GM19043 (cell line): ENCODE measurements at regions not wholly inside any gene's neighbourhood (a gene's known extent, or its start where the extent isn't known, plus 50 kb on each side); places are given as distances from the start of the nearest gene placed in this dataset.
"Not testable (repeated sequence)": the region's sequence is repeated elsewhere in the genome, so short reads cannot be mapped to it uniquely, and the experiment has no call there.

Experiments used
- ATAC-seq: cut with Tn5 transposase; IDR thresholded peaks from one replicate; pipeline ENCODE4 v1.9.1; 2021; ENCODE audit warnings: low read depth; ENCODE audit not compliant: unreplicated experiment

DNA sequence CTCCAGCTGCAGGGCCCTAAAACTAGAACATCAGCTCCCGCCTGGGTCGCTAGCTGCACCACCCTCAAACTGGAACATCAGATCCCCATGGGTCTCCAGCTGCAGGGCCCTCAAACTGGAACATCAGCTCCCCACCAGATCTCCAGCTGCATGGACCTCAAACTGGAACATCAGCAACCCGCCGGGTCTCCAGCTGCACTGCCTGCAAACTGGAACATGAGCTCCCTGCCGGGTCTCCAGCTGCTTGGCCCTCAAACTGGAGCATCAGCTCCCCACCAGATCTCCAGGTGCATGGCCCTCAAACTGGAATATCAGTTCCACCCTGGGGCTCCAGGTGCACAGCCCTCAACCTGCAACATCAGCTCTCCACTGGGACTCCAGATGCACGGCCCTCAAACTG is 82.7 kb downstream of the TFRC start:
- not testable (repeated sequence) for ATAC-seq

DNA sequence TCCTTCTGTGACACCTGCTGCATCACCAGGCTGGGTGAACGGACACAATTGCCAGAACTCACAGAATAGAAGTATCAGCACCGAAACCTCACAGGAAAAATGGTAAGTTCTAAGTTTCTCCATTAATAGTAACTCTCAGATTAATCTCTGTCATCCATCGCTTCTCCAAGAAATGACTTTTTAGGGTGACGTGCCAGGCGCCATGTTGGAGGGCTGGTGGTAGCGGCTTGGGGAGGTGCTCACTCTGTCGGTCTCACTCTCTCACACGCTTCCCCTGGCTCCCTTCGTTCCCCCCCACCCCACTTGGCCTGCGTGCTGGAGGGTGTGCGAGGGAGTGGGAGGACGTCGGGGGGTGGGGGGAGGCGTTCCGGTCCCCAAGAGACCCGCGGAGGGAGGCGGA is 85.6 kb downstream of the TFRC start:
- not testable (repeated sequence) for ATAC-seq

DNA sequence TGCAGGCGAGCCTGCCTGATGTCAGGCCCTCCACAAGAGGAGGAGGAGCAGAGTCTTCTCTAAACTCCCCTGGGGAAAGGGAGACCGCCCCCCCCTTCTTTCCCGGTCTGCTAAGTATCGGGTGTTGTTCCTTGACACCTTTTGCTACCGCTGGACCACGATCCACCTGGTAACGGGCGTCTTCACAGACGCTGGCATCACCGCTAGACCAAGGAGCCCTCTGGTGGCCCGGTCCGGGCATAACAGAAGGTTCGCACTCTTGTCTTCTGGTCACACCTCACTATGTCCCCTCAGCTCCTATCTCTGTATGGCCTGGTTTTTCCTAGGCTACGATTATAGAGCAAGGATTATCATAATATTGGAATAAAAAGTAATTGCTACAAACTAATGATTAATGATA is 86.0 kb upstream of the TNK2 start:
- ATAC-seq = not testable (repeated sequence)

- not testable (repeated sequence) for ATAC-seq
These were observed 85.3 kb upstream of the TNK2 start for GRCh38 chr3:195993671-195994070.

- not testable (repeated sequence) for ATAC-seq
These were observed 84.7 kb upstream of the TNK2 start for GRCh38 chr3:195992956-195993595.

DNA sequence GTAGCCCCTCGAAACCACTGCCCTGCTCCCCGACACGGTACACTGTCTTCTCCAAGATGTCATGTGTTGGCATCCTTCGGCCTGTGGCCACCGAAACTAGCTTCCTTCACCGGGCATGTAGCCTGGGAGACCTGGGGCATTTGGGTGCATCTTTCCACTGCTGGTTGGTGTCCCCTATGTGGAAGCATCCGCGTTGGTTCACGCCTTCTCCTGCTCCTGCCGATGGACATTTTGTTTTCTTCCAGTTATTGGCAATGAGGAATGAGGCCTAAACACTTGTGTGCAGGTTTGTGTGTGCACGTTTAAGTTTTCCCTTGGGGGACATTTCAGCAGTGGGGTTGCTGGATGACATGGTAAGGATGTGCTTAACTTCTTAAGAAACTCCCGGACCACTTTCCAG is 83.6 kb upstream of the TNK2 start:
- ATAC-seq = not testable (repeated sequence)

DNA sequence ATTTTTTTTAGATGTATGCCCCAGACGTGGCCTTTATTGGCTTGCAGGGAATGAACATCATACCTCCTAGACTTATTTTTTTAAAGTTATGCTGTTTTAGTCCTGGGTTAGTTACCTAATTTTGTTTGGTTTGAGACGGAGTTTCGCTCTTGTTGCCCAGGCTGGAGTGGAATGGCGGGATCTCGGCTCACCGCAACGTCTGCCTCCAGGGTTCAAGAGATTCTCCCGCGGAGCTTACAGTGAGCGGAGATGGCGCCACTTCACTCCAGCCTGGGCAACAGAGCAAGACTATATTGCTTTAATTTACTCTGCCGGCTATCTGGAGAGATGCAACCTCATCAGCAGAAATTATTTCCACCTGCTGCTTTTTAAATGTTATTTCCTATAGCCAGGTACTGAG is 82.9 kb upstream of the TNK2 start:
- ATAC-seq = not testable (repeated sequence)

DNA sequence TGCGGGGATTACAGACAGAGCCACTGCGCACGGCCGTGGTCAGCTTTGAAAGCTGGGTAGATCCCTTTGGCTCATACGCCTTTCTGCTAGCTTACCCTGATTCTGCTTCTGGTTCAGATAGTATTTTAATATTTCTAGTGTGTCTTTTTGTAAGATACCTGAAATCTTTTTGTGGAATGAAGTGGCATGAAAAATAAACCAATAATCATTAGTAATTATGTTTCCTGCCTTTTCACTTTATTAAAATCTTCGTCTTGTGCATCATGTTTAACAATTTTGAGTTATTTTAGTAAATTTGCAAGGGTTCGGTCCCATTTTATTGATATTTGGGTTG is 82.5 kb upstream of the TNK2 start:
- not testable (repeated sequence) for ATAC-seq

DNA sequence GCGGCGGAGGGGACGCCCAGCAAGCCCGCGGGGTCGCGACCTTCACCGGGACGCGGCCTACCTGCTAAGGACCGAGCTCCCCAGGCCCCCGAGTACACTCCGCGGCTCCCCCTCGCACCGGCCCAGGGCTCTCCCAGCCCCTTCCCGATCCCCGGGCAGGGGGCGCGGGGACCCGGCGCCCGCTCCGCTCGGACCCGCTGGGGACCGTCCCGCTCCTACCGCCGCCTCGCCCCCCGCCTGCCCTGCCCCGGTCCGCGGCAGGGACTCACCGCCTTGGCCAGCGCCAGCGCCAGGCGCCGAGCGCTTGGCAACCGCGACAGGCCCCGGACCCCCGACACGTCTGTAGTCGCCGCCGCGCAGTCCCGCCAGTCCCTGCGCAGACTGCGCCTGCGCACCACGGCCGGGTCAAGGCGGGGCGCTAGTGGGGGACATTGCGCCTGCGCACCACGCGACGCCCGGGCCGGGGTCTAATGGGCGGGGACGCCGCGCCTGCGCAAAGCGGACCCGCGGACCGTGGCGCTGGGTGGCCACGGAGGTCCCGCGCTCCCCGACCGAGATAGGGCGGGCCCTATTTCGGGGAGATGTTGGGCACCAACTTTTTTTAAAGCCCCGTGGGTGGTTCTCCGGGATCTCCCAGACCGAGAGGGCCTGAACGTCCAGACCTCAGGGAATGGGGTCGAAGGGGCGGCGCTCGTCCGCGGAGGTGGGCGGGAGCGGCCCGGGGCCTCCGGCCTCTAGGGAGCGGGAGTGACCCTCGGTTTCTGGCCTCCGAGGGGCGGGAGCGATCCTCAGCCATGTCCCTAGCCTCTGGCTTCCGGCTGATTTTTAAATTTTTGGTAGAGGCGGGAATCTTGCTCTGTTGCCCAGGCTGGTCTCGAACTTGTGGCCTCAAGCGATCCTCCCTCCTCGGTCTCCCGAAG is 81.8 kb upstream of the TNK2 start:
- peak; percentile 69 for ATAC-seq

DNA sequence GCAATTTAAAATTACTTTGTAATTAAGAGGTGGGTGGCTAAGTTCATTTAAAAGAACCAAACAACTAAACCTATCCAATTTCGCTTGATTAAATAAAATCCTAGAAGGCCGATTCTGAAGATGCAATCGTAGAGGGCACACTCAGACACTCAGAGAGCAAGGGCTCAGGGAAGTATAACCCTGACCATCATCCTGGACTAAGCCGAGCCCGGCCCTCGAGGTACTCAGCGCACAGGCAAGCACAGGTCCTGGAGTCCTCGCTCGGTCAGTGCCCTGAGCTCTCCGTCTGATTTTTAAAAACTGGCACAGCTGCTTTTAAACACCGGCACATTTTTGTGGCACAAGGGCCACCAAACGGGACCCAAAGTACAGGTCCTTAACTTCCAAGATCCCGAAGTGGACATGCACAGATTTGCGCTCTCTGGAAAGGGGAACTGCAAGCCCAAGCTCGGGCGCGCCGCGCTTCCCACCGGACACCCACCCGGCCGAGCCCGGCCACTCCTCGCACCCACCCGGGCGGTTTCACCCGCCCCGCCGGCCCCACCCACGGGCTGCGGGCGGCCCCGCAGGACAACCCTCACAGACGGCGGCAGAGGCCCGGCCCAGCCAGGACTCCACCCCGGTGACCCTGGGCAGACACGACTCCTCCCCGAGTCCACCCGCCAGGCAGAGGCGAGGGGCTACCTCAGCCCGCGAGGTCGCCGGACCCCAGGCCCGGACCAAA is 81.0 kb upstream of the TNK2 start:
- ATAC-seq = peak; percentile 35

DNA sequence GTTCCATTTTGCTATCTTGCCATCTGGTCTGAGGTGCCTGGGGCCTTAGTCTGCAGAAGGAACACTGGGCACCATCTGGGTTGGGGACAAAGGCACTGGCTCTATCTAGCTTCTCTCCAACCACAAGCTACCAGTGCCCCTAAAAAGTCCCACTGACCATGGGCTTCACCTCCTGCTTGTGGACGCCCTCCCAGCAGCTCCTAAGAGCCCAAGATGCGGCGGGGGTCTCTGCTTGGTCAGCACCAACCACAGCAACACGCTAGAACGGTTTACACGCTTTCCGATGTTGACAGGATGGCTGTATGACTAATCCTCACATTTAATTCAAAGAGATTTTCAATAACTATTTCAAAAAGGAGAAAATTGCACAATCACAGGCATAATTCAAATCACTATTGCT is 80.4 kb upstream of the TNK2 start:
- not testable (repeated sequence) for ATAC-seq

DNA sequence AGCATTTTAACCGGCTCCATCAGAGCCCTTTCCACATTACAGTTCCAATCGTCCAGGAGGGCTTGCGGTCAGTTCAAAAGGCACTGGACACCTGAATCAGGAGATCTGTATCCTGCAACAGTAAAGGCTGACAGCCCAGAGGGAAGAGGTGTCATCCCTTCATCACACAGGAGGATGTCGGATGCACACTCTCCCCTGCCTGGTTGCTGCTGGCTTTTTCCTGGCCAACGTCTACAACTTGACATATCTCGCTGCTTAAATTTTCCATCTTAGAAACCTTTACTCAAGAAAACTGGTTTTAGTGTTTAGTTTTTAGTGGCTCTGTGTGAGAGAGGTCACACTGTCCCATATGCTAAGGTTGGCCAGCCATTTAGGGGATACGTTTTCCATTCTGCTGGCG is 78.7 kb upstream of the TNK2 start:
- ATAC-seq = not testable (repeated sequence)

DNA sequence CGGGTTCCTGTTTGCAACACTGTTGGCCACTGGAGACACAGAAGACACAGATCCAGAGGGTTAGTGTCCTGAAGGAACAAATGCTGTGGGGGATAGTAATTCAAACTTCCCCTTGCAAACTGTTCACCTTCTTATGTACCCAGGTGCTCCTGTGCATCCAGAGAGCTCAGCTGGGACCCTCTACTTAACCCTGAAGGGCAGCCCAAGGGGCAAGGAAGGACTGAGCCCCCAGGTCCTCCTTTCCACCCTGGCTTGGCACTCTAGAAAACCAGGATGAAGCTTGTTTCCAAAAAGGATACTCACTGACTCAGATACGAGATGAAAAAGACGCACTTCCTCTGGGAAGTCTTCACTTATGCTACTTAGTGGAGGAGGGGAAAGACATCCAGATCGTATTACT is 78.2 kb upstream of the TNK2 start:
- ATAC-seq = not testable (repeated sequence)

- ATAC-seq = not testable (repeated sequence)
These were observed 77.1 kb upstream of the TNK2 start for GRCh38 chr3:195985348-195985920.

DNA sequence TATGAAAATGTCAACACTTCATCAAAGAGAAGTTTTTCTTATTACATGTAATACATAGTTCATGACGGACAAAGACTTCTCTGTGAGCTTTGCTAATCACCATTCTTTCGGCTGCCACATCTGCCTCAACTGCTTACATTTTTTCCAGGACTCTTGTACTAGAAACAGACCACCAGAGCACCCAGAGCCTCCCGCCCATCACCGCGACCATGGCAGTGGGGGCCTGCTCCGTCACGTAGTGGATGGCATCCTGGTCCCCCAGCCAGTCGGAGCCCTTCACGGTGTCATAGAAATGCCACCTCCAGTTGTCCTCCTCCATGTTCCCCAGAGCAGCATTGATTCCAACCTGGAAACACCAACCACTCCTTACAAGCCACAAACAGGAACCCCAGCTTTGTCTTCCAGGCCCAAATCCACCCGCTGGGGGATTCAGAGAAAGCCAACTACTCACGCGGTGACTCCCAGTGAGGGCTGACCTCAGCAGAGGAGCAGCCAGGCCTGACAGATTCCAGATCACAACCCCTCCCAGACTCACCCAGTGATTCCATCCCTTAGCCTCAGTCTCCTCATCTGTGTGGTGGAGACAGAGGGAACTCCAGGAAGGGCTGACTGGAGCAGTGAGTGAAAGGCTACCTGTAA is 76.2 kb upstream of the TNK2 start:
- ATAC-seq = not testable (repeated sequence)

GRCh38 chr3:195983880-195984279 is 75.5 kb upstream of the TNK2 start:
- not testable (repeated sequence) for ATAC-seq

DNA sequence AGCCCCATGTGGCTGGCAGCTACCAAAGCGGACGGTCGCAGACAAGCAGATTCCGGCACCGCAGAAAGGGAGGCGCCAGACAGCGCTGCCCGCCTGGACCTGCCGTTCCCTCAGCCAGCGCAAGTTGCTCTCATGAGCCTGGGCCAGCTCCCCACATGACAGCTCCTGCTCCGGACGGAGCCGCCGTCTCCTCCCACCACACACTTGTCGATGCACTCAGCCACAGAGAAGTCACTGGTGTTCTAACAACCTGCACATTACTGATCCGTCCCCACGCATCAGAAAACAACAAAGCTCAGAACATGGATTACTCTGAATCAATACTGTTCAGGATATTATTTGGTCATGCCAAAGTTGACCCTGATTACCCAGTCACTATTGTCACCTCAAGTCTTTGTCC is 74.4 kb upstream of the TNK2 start:
- not testable (repeated sequence) for ATAC-seq

DNA sequence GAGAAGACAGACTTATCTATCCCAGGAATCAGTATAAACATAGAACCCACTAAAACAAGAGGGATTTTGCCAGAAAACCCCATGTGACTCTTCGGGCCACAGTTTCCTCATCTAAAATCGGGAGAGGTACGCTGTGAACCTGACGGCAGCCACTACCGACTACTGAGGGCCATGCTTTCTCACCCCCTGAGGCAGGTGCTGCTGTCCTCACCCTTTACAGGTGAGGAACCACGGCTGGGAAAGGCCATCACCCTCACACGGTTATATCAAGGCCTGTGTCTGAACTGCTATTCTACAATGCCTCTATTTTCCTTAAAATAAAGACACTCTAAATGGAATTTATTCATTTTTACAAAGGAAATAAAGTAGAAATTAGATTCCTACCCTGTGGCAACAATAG is 73.4 kb upstream of the TNK2 start:
- ATAC-seq = not testable (repeated sequence)

DNA sequence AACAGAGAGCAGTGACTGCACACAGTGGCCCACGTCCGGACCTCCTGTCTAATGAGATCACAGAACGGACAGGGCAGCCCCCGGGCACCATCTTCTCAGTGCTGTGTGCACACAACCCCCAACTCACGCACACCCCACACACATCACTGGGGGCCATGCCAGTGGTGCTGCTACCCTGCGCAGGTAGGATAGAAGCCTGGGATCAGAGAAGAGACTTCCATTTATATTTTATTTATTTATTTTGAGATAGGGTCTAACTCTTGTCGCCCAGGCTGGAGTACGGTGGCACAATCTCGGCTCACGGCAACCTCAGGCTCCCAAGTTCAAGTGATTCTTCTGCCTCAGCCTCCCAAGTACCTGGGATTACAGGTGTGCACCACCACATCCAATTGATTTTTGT is 71.5 kb upstream of the TNK2 start:
- ATAC-seq = not testable (repeated sequence)

GRCh38 chr3:195978585-195978984 is 70.2 kb upstream of the TNK2 start:
- ATAC-seq = not testable (repeated sequence)
